Tibial nerve (tissue), 4 donors: ENCODE measurements at regions not wholly inside any gene's neighbourhood (a gene's known extent, or its start where the extent isn't known, plus 50 kb on each side); places are given as distances from the start of the nearest gene placed in this dataset.

ENCODE experiments used
- DNase-seq, 2 donors: peaks; one replicate each; pipeline ENCODE4 v3.0.0-alpha.2; 2019; ENCODE audit warnings: low spot score in 2 of 2
- H3K27ac ChIP-seq, 4 donors: fragments of 200-600 bp; sonication (generic) in 3 of 4; one replicate each; pipeline ENCODE4 v1.5.1; 2017 to 2019; ENCODE audit warnings: mild to moderate bottlenecking in 1 of 4
- H3K27me3 ChIP-seq, 2 donors: fragments of 200-600 bp; sonication (generic) in 1 of 2; one replicate each; pipeline versions ENCODE4 v1.5.1 to v1.6.0; 2017 to 2019
- H3K36me3 ChIP-seq, 3 donors: fragments of 200-600 bp; sonication (generic); one replicate each; pipeline ENCODE4 v1.5.1; 2018 to 2019
- H3K4me1 ChIP-seq, 4 donors: fragments of 200-600 bp; sonication (generic) in 3 of 4; one replicate each; pipeline ENCODE4 v1.5.1; 2017 to 2019
- H3K4me3 ChIP-seq, 4 donors: fragments of 200-600 bp; sonication (generic) in 3 of 4; one replicate each; pipeline ENCODE4 v1.5.1; 2017 to 2019; ENCODE audit warnings: mild to moderate bottlenecking in 1 of 4, moderate library complexity in 1 of 4
- H3K9me3 ChIP-seq, 4 donors: fragments of 200-600 bp; sonication (generic) in 3 of 4; one replicate each; pipeline ENCODE4 v1.5.1; 2017 to 2019
- EP300 ChIP-seq, 2 donors: sonication (generic); formaldehyde crosslinking; IDR thresholded peaks; one replicate each; pipeline ENCODE4 v1.6.1; 2017; ENCODE audit warnings: antibody characterized with exemption in 2 of 2, mild to moderate bottlenecking in 1 of 2
- POLR2A ChIP-seq, 2 donors: fragments of 450-650 bp; IDR thresholded peaks; one replicate each; pipeline ENCODE4 v1.6.1; 2017; ENCODE audit warnings: antibody characterized with exemption in 2 of 2, mild to moderate bottlenecking in 2 of 2, moderate library complexity in 2 of 2
- WGBS, 2 donors: methylation state at CpG; one replicate each; pipeline ENCODE4 v1.1.5; 2018; 5-methylcytosine and 5-hydroxymethylcytosine counted together
- TF ChIP-seq, protein P1 (sequence below), 5 experiments: fragments of 200-600 bp in 3 of 5; fragments of 450-650 bp in 2 of 5; sonication (generic) in 3 of 5; IDR thresholded peaks; one replicate each; pipeline ENCODE4 v1.5.1; 2016 to 2019; ENCODE audit warnings: antibody characterized with exemption in 5 of 5, mild to moderate bottlenecking in 3 of 5, moderate library complexity in 2 of 5

DNA sequence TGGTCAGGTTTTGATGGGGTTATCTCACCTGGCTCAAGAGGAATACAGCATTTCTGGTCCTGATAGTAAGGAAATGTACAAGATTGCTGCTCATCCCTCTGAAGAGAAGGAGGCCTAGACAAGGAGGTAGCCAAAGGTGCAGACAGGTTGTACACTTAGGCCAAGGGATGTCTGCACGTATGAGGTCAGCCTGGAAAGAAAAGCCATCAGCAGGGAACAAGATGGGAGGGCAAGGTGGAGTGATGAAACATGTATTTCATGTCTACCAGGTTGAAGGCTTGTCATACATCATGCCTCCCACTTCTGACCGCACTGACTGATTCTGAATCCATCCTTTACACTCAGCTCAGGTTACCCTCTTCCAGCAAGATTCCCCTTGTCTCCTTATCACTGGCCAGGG, 296.8 kb upstream of the VLDLR start:
- Histone ChIP-seq H3K9me3 (no peaks in the 10 kb centered on the region), H3K4me1 (no peaks in the 10 kb centered on the region), H3K4me3 (no peak overlapping the region), H3K27ac (no peak overlapping the region), H3K36me3 (no peaks in the 10 kb centered on the region), H3K27me3 (no peaks in the 10 kb centered on the region)
- TF ChIP-seq, protein P1, sequence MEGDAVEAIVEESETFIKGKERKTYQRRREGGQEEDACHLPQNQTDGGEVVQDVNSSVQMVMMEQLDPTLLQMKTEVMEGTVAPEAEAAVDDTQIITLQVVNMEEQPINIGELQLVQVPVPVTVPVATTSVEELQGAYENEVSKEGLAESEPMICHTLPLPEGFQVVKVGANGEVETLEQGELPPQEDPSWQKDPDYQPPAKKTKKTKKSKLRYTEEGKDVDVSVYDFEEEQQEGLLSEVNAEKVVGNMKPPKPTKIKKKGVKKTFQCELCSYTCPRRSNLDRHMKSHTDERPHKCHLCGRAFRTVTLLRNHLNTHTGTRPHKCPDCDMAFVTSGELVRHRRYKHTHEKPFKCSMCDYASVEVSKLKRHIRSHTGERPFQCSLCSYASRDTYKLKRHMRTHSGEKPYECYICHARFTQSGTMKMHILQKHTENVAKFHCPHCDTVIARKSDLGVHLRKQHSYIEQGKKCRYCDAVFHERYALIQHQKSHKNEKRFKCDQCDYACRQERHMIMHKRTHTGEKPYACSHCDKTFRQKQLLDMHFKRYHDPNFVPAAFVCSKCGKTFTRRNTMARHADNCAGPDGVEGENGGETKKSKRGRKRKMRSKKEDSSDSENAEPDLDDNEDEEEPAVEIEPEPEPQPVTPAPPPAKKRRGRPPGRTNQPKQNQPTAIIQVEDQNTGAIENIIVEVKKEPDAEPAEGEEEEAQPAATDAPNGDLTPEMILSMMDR (IDR thresholded peaks at IDR 0.05): no peak
- TF ChIP-seq EP300 (IDR thresholded peaks at IDR 0.05) (no peak), POLR2A (IDR thresholded peaks at IDR 0.05) (no peak)
- WGBS, 2 donors: 95 to 96% methylated on average over 2 of the region's 2 CpGs
- no peak for DNase-seq

DNA sequence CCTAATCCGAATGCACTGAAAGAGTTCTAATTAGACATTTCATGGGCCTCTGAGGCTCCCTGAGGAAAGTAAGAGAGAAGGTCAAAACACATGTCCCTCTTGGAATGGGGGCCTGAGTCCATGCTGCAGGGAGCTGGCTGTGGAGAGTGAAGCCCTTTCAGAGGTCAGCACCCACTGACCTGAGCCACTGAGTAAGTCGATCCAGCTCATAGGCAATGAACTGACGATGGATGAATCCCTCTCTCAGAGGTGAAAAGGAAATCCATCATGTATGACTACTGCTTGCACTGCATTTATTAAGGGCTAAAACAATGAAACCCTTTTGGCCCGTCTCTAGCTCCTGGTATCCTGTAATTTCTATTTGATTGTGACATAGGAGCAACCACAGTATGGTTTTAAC, 288.9 kb upstream of the VLDLR start:
- no peaks in the 10 kb centered on the region for H3K27me3 ChIP-seq
- no peak overlapping the region for H3K27ac ChIP-seq
- WGBS, 2 donors: 58 to 63% methylated on average over 4 of the region's 4 CpGs
- H3K9me3 ChIP-seq: no peaks in the 10 kb centered on the region
- peaks cover 0 to 9% (median 0%) of the 10 kb centered on the region in 4 donors for H3K4me1 ChIP-seq
- TF ChIP-seq POLR2A (IDR thresholded peaks at IDR 0.05) (no peak), EP300 (IDR thresholded peaks at IDR 0.05) (no peak)
- TF ChIP-seq, protein P1 (IDR thresholded peaks at IDR 0.05): no peak
- no peak overlapping the region for H3K4me3 ChIP-seq
- no peak for DNase-seq
- no peaks in the 10 kb centered on the region for H3K36me3 ChIP-seq

DNA sequence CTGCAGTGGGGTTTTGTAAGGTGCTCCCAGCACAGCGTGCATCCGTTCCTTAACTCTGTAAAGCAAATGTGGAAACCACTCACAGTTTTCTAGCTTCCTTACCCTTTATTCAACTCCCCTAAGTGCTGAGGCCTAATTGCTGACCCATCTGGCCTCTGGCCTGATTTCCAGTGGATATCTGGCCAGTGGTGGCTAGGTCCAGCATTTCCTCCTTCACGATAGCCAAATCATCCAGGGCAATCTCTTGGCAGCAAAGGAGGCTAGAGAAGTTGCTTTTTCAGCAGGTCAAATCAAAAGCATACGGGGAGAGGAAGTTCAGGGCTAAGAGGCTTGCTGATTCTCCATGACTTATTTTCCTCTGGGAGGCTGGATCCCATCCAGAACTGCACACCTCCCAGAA, 286.3 kb upstream of the VLDLR start:
- TF ChIP-seq, protein P1 (IDR thresholded peaks at IDR 0.05): no peak
- TF ChIP-seq EP300 (IDR thresholded peaks at IDR 0.05): no peak
- TF ChIP-seq POLR2A (IDR thresholded peaks at IDR 0.05): no peak
- no peak for DNase-seq
- Histone ChIP-seq H3K27ac (no peak overlapping the region), H3K27me3 (no peaks in the 10 kb centered on the region), H3K36me3 (no peaks in the 10 kb centered on the region), H3K4me1 (peaks cover 0 to 20% (median 0%) of the 10 kb centered on the region in 4 donors), H3K4me3 (no peak overlapping the region), H3K9me3 (no peaks in the 10 kb centered on the region)
- WGBS, 2 donors: 53 to 68% methylated on average over 4 of the region's 4 CpGs

DNA sequence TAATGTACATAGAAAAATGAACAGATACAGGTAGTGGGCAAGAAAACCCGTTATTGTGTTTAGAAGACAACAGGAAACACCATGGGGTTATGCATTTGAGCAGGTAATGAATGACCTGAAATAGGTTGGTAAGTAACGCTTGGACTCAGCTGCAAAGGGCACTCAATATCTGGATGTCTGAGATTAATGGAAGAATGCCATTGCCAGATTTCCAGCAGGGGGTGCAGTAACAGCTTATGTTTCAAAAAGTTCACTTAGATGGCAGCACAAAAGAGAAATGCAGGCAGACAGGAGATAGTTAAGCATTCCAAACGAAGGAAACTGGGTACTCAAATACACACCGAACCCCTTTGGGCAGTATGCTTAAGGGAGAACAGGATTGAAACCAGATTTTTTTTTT, 285.5 kb upstream of the VLDLR start:
- Histone ChIP-seq H3K27me3 (no peaks in the 10 kb centered on the region), H3K4me3 (no peak overlapping the region), H3K4me1 (peaks cover 0 to 20% (median 0%) of the 10 kb centered on the region in 4 donors), H3K36me3 (no peaks in the 10 kb centered on the region), H3K9me3 (no peaks in the 10 kb centered on the region), H3K27ac (no peak overlapping the region)
- TF ChIP-seq EP300 (IDR thresholded peaks at IDR 0.05) (no peak), POLR2A (IDR thresholded peaks at IDR 0.05) (no peak)
- TF ChIP-seq, protein P1 (IDR thresholded peaks at IDR 0.05): no peak
- WGBS, 2 donors: 64 to 71% methylated on average over 4 of the region's 4 CpGs
- DNase-seq: no peak

DNA sequence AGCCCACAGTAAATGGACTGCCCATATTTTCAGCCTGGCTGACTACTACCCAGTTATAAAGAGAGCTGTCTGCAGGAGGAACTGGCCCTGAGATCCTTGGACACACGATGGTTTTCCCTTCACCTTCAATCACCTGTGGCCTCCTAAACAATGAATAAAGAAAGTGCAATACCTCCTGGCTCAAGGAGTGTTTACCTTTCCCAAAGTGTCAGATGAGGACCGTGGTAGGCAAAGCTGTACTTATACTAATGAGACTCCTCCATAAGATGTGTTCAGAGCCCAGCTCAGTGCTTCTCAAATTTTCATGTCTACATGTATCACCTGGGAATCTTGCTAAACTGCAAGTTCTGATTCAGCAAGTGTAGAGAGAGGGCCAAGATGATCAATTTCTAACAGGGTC, 284.5 kb upstream of the VLDLR start:
- DNase-seq: no peak
- no peaks in the 10 kb centered on the region for H3K27me3 ChIP-seq
- WGBS, 2 donors: 82 to 83% methylated on average over 2 of the region's 2 CpGs
- peaks cover 0 to 20% (median 0%) of the 10 kb centered on the region in 4 donors for H3K4me1 ChIP-seq
- H3K36me3 ChIP-seq: no peaks in the 10 kb centered on the region
- TF ChIP-seq, protein P1 (IDR thresholded peaks at IDR 0.05): no peak
- TF ChIP-seq POLR2A (IDR thresholded peaks at IDR 0.05) (no peak), EP300 (IDR thresholded peaks at IDR 0.05) (no peak)
- H3K27ac ChIP-seq: no peak overlapping the region
- H3K4me3 ChIP-seq: no peak overlapping the region
- H3K9me3 ChIP-seq: no peaks in the 10 kb centered on the region
